Activated T-cell treated with anti-CD3 and anti-CD28 coated beads for 48 hours (primary cell): ENCODE measurements at regions not wholly inside any gene's neighbourhood (a gene's known extent, or its start where the extent isn't known, plus 50 kb on each side); places are given as distances from the start of the nearest gene placed in this dataset.

Experiments used
- DNase-seq: peaks from one replicate; pipeline ENCODE4 v3.0.0-alpha.2; 2020; ENCODE audit warnings: low read depth

DNA sequence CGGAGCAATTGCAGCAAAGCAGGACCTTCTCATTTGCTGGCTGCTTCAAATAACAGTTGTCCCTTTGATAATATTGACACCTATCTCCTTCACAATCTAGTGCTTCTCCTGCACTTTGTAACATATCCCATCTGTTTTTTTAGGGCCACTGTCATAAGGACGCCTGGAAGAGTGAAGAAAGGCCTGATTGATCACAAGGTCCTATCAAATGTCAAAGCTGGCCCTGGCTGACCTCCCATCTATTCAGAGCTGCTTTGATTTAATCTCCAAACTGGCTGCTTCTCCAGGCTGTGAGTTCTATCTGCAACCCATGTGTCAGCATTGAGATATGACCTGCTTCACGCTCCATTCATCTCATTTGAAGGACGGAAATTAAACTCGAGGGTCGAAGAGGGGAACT lies 601.2 kb upstream of the KCNMB2 start:
- no peak for DNase-seq

DNA sequence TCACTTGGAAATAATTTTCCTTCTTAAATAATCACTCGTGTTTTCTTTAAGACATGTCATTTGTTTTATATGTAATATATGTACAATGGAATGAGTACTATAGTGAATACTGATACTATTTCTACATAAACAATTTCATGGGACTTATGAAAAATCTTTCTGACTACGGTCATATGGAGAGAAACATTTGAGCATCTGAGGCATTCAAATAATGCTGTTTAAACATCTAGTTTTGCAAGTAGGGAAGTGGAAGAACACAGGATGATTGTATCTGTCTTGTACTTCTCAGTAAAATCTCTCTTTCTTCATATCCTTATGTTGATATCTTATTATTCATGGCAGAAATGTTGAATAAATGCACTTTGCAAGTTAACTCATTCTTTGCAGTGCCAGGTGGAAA lies 599.5 kb upstream of the KCNMB2 start:
- no peak for DNase-seq

DNA sequence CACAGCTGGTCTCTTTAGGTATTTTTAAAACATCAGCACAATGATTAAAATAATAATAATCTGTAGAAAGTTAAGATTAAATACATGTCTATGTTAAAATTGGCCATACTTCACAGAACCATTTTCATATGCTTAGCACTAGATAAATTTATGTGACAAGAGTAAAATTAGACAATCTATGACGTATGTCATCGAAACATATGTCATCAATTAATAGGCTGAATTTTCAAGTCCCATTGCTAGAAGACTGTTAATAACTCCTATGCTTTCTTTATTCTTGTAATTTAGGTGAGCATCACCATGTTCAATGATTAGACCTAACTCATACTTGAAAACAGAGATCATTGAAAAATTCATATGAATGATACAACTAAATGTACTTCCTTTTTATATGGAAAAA lies 593.3 kb upstream of the KCNMB2 start:
- DNase-seq: no peak

DNA sequence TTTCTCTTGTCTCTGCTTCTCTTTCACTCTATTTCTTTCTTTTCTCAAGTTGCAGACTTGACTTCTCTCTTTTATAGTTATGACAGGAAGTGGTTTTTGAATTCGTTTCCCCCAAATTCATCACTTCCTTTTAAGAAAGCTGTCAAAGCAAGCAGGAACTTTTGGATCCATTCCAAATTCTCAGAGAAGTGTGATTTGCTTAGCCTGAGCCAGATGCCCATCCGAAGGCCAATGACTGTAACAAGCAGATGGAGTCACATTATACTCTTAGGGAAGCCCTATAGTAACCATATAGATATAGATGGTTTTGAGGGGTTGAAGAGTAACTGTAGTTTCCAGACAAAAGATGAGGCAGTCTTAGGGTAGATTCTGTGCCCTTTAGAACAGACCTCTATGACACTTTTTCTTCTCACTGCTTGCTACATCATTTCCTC lies 592.0 kb upstream of the KCNMB2 start:
- no peak for DNase-seq

DNA sequence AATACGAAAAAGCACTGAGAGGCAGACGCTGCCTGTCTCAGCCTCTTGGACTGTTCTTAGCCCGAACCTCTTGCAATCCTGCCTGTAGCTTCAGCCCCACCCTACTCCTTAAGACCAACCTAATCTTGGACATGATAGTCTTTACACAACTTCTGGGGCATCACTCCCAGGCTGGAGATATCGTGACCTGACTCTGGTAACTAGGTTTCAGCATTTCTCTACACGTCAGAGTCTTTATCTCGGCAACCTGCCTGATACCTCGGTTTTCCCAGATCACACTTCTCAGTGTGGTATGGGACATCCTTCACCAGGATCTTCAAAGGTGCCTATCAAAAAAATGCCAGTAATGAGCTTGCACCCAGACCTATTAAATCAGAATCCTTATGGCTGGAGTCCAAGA lies 590.2 kb upstream of the KCNMB2 start:
- no peak for DNase-seq

DNA sequence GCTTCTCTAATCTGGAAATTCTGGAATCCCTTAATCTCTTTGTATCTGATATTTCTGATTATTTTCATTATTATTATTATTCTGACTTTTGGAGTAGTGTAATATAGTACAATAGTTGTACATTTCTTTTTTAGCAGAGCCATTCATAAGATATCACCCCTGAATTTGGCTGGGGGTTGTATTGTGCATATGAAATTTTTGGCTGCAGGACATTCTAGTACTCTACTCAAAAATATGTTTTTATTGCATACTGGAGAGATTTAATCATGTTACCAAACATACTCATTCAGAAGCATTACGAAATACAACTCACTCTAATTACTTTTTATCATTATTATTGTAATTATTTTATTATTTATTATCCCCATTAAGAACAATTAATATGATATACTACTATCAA lies 589.7 kb upstream of the KCNMB2 start:
- no peak for DNase-seq

DNA sequence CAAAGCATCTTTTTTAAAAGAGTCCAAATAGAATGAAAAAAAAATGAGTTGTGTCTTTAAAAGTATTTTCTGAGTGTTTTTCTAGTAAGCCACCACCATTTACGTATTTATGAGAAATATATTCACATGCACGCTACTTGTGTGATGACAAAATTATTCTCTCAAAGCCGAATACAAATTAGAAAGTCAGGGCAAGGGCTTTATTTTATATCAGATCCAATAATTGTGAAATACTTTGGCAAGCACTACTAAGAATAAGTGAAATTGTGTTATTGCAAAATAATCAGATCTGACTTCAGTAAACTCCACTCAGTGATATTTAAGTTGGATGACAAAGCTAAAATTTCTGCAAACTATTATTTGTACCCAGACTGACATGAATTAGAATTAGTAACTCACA lies 589.3 kb upstream of the KCNMB2 start:
- DNase-seq: no peak

DNA sequence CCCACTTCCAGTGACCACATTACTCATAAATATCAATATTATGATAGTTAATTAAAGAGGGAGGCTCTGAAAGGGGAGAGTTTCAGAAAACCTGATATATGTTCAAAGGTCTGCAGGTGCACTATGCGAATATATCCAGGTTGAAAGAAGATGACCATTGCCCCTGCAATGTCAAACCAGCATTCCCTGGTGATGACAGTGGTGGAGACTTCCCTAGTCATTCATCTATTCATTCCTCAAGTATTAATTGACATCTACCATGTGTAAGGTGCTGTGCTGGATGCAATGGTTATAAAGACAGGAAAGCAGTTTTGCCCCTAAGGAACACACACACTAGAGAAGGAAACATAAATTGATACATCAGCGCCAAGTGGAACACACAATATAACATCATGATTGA lies 588.3 kb upstream of the KCNMB2 start:
- no peak for DNase-seq

DNA sequence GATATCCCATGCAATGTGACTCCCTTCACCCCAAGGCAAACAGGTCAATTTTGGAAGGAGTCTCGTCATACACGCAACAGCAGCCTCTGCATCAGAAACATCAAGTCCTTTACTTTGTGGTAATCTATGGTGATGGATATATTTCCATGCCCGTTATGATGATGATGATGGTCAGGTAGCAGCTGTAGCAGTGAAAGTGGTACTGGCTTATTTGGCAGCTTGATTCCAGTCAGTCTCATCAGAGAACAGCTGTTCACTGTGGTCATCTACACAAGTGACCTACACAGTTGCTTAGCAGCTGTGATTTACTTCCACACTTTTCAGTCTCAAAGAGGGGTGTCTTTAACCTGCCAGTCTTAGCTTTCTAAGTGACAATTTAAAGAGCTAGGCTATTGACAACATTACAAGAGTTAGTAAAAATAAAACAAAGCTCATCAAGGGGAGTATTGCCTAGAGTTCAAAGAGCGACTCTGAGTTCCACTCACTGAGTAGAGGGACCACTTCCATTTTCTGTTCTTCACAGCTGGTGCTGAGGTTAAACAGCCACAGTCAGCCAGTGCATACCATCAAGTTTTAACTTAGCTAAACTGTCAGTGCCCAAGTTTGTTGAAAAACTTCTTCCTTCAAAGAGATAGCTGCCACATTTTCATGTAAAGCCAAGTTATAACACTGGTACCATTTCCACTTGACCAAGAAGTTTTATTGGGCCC lies 587.4 kb upstream of the KCNMB2 start:
- DNase-seq: no peak

DNA sequence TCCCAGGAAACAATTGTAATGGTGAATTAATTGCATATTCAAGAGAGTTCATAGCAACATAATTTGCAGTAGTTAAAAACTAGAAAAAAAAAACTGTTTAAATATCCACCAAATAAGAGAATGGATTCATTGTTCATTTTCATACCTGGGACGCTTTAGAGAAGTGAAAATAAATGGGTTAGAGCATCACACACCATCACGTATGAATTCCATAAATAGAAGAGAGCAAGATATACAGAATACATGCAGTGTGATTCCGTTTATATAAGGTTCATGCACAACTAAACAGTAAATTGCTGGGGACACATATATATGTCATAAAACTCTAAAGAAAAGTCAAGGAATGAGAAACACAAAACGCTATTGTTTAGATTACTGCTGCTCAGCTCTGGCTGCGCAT lies 577.0 kb upstream of the KCNMB2 start:
- no peak for DNase-seq

DNA sequence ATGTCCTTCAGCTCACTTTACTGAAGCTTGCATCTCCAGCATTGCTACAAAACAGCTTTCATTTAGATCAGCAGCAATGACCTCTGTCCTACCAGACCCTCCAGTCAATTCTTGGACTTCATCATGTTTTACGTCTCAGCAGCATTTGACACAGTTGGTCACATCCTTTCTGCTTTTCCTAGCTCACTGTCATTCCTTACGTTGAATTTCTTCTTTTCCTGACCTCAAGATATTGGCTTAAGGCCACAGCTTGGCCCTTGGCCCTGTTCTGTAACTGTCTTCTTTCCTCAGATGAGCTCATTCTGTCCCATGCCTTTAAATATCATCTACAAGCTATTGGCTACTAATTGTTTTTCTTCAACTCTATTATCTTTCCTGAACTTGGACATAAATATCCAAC lies 576.2 kb upstream of the KCNMB2 start:
- DNase-seq: no peak

DNA sequence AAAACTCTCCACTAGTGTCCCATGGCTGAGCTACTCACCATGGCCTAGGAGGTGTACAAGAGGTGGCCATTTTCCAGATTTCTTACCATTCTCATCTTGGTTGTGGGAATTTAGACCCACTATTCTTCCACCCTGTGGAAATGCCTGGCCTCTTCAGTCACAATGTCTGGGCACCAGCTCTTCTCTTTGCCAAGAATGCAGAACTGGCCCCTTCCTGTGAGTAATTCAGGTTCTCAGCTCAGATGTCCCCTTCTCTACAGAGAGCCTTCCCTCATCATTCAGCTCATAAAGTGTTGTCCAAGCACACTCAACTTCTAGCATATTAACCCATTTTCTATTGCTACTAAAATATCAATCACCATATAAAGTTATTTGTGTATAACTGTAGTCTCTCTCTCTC lies 575.5 kb upstream of the KCNMB2 start:
- no peak for DNase-seq

DNA sequence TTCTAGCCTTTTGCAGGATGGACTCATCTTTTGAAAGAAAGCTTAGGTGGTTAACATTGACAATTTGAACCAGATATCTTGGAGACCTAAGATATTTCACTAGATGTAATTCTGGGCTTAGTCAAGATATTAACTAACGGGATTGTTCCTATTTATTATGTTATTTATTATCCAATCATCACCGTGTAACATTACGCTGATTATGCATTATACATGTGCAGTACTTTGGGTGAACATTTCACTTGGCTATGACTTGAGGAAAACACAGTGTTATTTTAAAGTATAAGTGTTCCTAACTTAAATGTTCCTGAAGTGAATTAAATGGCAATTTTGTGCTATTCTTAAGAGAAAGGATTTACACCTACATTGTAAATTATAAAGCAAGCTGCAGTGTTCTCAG lies 574.5 kb upstream of the KCNMB2 start:
- DNase-seq: no peak

DNA sequence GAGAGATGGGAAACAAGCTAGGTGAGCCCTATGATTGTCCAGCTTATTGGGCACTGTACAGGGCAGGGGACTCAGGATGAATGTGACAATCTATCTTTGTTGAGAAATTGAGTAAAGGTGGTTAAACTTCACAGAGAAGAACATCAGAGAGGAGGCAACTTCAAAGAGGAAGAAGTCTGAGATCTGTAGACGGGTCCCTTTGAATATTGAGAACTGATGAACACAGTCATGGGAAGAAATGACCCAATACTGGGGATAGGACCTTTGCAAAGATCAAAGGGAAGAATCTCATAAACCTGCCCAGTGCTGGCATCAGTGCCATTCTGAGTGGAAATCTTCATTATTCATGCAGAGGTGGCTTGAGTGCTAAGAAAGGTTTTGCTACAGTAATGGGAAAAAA lies 569.7 kb upstream of the KCNMB2 start:
- no peak for DNase-seq

DNA sequence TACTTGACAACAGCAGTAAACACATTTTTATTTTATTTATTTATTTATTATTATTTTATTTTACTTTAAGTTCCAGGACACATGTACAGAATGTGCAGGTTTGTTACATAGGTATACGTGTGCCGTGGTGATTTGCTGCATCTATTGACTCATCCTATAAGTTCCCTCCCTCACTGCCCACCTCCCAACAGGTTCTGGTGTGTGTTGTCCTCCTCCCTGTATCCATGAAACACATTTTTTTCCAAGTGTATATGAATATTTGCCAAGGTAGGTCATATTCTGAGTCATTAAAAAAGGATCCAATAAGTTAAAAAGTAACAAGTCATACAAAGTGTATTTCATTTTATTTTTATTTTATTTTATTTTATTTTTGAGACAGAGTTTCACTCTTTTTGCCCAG lies 567.3 kb upstream of the KCNMB2 start:
- no peak for DNase-seq

DNA sequence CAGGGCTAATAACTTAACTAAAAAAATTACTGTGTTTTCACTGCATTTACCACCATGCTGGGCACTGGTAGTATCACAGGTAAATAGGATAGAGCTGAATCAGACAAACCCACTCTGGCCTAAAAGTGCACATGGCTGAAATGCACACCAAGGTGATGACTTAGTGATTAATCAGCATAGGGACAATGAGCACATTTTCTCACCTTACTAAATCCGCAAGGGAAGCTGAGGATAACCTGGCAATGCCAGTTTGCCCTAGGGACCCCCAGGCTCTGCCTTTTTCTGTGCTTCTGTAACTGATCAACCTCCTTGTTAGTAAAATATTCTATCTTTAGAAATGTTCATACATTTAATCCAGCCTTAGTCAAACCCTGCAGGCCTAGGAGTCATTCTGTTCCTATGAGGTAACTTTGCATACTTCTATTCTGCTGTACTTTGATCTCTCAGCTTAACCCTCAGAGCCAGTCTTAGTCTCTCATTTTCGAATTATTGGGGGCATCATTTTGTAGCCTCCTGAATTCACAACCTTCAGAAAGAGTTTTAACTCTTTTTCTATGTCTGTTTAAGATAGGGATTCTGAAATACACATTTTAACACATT lies 562.9 kb upstream of the KCNMB2 start:
- DNase-seq: no peak

DNA sequence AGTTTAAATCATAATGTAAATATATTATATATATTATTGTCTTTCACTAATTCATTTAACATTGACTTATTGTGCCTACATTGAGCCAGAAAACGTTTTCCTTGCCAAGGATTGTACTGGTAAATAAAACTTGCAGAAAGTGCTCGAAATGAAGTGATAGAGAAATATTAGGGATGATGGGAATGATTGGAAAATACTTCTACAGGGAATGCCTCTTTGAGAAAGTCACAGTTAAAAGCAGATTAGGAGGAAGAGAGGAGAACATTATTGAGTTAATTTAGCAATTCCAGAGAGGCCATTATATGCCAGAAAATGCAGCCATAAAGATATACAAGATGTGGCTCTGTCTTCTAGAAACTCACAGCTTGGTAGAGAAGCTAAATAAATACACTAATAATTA lies 560.0 kb upstream of the KCNMB2 start:
- no peak for DNase-seq

DNA sequence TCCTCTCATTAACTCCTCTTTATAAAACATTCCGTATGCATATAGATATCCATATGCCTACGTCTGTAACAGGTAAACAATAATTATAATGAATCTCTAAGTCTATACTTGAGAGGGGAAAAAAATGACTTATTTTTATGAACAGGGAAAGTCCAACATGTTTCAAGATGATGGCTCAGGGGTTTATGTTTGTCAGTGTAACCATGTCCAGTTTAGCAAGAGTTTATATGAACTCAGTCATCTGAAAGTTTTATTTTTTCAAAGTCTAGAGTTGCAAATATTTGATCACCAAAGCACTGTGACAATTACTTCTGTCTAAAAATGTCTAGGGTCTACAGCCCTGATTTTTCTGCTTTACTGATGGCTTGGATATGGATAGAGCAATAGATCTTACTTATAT lies 559.4 kb upstream of the KCNMB2 start:
- no peak for DNase-seq

DNA sequence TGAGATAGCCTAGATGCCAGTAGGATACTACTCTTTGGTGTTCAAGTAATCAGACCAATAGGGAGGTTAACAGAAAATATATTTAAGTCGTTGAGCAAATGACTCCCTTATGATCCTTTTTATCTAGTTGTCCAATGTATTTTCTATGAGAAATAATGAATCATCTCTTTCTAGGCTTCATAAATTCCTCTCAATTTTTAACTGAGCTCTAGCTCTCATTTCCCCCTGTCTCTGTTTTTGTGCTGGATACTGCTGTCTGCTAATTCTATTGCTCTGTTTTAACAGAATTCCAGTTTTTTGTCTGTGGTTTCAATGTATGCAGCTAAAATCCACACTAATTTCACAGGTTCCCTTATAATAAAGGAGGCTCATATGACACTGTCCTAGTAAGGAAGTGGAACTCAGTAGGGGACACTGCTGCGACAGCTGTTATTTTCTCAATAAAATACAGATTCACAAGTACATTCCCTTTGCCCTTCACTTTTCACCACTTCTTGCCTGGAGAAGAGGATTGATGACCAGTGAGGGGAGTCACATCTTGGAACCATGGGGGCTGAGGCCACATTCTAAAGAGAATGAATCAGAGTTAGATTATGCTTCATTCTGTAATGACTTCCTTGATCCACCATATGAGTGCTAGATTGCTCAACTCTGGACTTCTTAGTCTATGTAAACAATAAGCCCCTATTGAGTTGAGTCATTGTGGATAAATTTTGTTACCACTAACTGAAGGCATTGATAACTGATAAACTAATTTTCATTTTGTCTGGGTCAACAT lies 558.7 kb upstream of the KCNMB2 start:
- no peak for DNase-seq

DNA sequence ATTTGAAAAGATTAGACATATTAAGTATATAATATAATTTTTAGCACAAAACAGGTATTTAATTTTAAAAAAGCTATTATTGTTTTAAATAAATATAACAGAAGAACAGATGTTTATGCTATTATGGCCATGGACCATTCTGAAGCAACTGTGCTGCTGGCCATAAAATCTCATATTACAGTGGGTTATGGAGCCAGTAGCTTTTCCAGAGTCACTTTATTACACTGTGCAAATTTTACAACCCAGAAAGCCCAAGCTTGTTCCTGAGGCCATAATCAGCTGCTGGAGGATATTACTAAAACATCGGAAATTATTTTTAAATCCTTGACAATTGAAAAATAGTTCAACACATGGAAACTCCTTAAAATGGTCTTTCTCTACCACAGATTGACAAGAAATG lies 557.3 kb upstream of the KCNMB2 start:
- no peak for DNase-seq

DNA sequence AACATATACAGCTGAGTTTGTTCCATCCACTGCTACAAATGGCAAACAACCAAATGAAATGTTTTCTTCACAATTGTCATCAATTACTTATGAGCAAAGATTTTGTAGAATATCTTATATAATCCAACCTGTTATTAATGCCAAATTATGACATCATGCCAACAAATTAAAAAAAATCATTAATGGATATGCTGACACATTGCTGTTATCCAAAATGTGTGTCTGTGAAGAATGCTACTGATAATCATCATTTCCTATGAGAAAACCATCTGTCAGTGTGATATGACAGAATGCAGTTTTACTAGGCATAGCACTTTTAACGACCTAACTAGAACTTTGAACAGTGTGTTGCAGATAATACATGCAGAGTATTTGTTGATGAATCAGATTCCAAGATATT lies 556.5 kb upstream of the KCNMB2 start:
- DNase-seq: no peak

DNA sequence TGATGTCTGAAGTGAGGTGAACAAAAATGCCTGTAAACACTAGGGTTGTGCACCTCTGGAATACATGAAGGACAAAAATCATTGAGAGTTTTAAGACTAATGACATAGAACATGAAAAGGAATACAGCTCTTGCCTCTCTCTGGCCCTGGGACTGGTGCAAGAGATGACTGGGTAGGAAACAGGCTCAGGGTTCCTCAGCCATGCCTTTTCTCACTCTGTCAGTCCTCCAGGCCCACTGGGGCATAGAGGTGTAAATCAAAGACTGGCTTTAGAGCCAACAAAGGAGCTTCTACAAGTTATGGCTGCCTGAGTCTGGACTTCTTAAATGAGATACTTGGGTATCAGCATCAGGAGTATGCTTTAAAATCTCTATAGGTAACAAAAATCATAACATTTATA lies 554.7 kb upstream of the KCNMB2 start:
- no peak for DNase-seq

DNA sequence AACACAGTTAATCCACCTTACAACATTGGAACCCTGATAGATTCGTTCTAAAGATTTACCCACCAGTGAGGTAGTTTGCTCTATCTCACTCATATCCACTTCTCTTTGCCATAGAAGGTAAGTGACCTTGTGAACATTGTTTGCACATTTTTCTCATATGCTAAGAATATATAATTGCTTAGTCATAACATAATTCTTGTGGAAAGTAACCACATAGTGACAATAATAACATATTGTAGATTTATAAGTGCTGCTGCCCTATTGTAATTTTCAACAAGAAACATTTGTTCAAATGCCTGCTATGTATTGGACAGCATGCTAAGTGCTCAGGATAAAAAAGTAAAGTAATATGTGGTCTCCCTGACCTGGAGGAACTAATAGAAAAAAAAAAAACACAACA lies 554.2 kb upstream of the KCNMB2 start:
- DNase-seq: no peak

DNA sequence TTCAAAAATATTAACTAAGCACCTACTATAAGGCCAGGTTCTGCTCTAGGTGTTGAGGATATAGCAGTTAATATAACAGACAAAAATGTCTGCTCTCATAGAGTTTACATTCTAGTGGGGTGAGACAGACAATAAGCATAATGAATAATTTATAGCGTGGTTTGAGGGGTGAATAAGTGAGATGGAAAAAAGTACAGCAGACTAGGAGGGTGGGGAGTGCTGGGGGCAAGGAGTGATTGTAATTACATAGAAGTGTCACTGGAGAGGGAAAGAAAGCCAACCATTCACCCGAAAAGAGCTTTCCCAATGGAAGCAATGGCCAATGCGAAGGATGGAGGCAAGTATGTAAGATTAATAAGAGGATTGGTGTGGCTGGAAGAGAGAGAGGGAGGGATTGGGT lies 552.9 kb upstream of the KCNMB2 start:
- no peak for DNase-seq
